ENCODE measurements at regions not wholly inside any gene's neighbourhood (a gene's known extent, or its start where the extent isn't known, plus 50 kb on each side); places are given as distances from the start of the nearest gene placed in this dataset.

DNA sequence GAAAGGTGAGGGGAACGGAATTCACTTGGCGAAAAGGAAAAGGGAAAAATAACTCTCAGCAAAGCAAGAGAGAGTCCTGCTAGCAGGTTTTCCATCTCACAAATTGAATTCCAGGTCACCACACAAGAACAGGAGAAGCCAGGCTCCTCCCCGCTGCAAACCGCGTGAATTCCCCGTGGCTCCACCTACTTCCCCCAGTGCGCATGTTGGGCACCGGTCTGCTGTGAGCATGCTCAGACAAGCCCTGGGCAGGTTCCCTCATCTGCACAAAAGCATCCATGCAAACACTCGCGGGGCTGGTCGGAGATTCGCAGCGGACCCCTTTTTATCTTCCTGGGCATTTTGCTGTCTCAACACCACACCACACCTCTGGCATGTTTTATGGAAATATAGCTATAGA is 58.5 kb upstream of the S1PR3 start:
- TF ChIP-seq POLR2A (IDR thresholded peaks at IDR 0.05) = no peak
- TF ChIP-seq, protein P1, sequence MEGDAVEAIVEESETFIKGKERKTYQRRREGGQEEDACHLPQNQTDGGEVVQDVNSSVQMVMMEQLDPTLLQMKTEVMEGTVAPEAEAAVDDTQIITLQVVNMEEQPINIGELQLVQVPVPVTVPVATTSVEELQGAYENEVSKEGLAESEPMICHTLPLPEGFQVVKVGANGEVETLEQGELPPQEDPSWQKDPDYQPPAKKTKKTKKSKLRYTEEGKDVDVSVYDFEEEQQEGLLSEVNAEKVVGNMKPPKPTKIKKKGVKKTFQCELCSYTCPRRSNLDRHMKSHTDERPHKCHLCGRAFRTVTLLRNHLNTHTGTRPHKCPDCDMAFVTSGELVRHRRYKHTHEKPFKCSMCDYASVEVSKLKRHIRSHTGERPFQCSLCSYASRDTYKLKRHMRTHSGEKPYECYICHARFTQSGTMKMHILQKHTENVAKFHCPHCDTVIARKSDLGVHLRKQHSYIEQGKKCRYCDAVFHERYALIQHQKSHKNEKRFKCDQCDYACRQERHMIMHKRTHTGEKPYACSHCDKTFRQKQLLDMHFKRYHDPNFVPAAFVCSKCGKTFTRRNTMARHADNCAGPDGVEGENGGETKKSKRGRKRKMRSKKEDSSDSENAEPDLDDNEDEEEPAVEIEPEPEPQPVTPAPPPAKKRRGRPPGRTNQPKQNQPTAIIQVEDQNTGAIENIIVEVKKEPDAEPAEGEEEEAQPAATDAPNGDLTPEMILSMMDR (IDR thresholded peaks at IDR 0.05) = no peak

Measured in lower leg skin (tissue), 3 donors.